A673 (cell line): ENCODE measurements at regions not wholly inside any gene's neighbourhood (a gene's known extent, or its start where the extent isn't known, plus 50 kb on each side); places are given as distances from the start of the nearest gene placed in this dataset.

Experiments used
- BruUV-seq: library from RNA; stranded (reverse); fragments of 400-500 nt; replicated peaks from 2 replicates; lab custom pipeline; 2021; lab: Mats Ljungman, UMichigan
- CTCF ChIA-PET: fragments of 300-600 bp; sonication (Branson Sonifier 250); formaldehyde crosslinking; loops from one replicate; lab custom pipeline; 2022; ENCODE audit warnings: antibody characterized with exemption; lab: Charles Lee
- POLR2A ChIA-PET: fragments of 300-600 bp; sonication (Branson Sonifier 250); formaldehyde crosslinking; loops from one replicate; lab custom pipeline; 2022; ENCODE audit warnings: antibody characterized with exemption; ENCODE audit not compliant: low non-redundant PET; lab: Charles Lee
- DNase-seq: peaks from one replicate; pipeline ENCODE4 v3.0.0-alpha.2; 2015; ENCODE audit warnings: low spot score
- H3K27ac ChIP-seq: fragments of 200-600 bp; sonication (generic); 2 replicates; pipeline ENCODE4 v1.5.1; 2016; ENCODE audit warnings: mixed run types, low read depth, mild to moderate bottlenecking, mixed read lengths, antibody characterized with exemption, low read length; ENCODE audit not compliant: poor library complexity, severe bottlenecking
- H3K27me3 ChIP-seq: fragments of 200-600 bp; sonication (generic); replicated peaks from 2 replicates; pipeline ENCODE4 v1.6.1; 2017; ENCODE audit warnings: mixed run types, low read depth, mild to moderate bottlenecking, mixed read lengths, antibody characterized with exemption, low read length; ENCODE audit not compliant: insufficient read depth, poor library complexity
- H3K36me3 ChIP-seq: fragments of 200-600 bp; sonication (generic); 2 replicates; pipeline ENCODE4 v1.6.1; 2016; ENCODE audit warnings: mixed run types, mild to moderate bottlenecking, mixed read lengths, antibody characterized with exemption, low read length; ENCODE audit not compliant: insufficient read depth, poor library complexity, severe bottlenecking
- H3K4me1 ChIP-seq: fragments of 200-600 bp; sonication (generic); 2 replicates; pipeline ENCODE4 v1.6.1; 2017; ENCODE audit warnings: mixed run types, mild to moderate bottlenecking, mixed read lengths, antibody characterized with exemption, low read length; ENCODE audit not compliant: insufficient read depth, poor library complexity, severe bottlenecking
- H3K4me3 ChIP-seq: fragments of 200-600 bp; sonication (generic); 2 replicates; pipeline ENCODE4 v1.5.1; 2016; ENCODE audit warnings: low read depth, mixed run types, mild to moderate bottlenecking, mixed read lengths, low read length; ENCODE audit not compliant: poor library complexity, severe bottlenecking
- H3K9me3 ChIP-seq: fragments of 200-600 bp; sonication (generic); 2 replicates; pipeline ENCODE4 v1.6.1; 2016; ENCODE audit warnings: mixed run types, low read depth, mild to moderate bottlenecking, mixed read lengths, antibody characterized with exemption, low read length; ENCODE audit not compliant: poor library complexity, severe bottlenecking
- EZH2 ChIP-seq: fragments of 200-600 bp; sonication (generic); IDR thresholded peaks from 2 replicates; pipeline ENCODE4 v1.6.1; 2017; ENCODE audit warnings: borderline replicate concordance, low read depth, mild to moderate bottlenecking, mixed read lengths, antibody characterized with exemption, low read length; ENCODE audit not compliant: poor library complexity, severe bottlenecking
- intact Hi-C: fragments of 100-400 bp; cut with micrococcal nuclease; formaldehyde crosslinking; loops from one replicate; pipeline ENCODE4 v1.10.0; 2022; ENCODE audit not compliant: unreplicated experiment
- TF ChIP-seq, protein P1 (sequence below): fragments of 300-800, 200-600 bp; sonication (generic); conservative IDR thresholded peaks from 2 replicates; pipeline ENCODE4 v1.5.1; 2017; ENCODE audit warnings: low read depth, mild to moderate bottlenecking, antibody characterized with exemption, low read length, moderate library complexity, mixed read lengths

DNA sequence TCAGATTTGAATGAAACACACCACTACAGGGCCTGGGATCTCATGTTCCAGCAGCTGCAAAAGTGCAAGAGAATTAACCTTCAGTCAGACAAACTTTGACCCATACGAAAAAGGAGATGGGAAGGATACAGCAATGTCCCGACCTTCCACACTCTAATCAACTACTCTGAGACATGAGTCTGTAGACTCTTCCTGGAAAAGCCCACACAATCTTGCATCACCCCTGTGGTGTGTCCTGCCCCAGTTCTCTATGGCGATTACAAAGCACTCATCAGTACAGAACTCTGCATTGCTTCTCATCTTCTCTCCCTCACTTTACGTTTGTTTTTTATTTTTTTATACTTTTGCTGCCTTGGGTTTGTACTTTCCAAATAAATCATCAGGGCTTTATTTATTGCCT is 241.0 kb upstream of the KIF2A start:
- Histone ChIP-seq H3K36me3 (no peaks in the 10 kb centered on the region), H3K9me3 (no peaks in the 10 kb centered on the region), H3K4me1 (no peaks in the 10 kb centered on the region), H3K27ac (no peak overlapping the region), H3K4me3 (no peak overlapping the region), H3K27me3 (no peaks in the 10 kb centered on the region)
- ChIA-PET CTCF (no interaction called here), POLR2A (no interaction called here)
- DNase-seq, result no peak
- TF ChIP-seq, protein P1, sequence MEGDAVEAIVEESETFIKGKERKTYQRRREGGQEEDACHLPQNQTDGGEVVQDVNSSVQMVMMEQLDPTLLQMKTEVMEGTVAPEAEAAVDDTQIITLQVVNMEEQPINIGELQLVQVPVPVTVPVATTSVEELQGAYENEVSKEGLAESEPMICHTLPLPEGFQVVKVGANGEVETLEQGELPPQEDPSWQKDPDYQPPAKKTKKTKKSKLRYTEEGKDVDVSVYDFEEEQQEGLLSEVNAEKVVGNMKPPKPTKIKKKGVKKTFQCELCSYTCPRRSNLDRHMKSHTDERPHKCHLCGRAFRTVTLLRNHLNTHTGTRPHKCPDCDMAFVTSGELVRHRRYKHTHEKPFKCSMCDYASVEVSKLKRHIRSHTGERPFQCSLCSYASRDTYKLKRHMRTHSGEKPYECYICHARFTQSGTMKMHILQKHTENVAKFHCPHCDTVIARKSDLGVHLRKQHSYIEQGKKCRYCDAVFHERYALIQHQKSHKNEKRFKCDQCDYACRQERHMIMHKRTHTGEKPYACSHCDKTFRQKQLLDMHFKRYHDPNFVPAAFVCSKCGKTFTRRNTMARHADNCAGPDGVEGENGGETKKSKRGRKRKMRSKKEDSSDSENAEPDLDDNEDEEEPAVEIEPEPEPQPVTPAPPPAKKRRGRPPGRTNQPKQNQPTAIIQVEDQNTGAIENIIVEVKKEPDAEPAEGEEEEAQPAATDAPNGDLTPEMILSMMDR, result no peak
- TF ChIP-seq EZH2, result no peak
- intact Hi-C loops, result no loop called here
- no TSS peak for BruUV-seq

DNA sequence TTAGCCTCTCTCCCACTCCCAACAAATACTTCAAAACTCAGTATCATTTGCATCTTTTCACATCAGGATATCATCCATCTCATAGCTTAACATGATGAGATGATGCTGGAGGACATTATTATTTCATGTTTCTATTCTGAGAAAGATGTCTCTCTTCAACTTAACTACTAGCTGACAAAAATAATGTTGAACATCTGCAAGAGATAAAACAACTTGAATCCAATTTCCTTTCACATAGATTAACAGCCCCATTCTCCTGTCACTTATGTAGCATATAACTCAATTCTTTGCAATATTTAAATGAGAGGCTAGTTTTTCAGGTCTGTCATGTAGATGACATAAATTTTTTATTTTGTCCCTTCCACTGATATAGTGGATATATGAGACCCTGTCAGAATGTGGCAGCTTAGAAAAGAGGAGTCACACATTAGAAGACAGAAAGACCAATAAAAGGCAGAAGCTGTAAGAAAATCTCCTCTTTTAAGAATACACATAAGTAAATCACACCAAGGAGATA is 239.2 kb upstream of the KIF2A start:
- CTCF ChIA-PET, result no interaction called here
- intact Hi-C loops, result no loop called here
- no peak for DNase-seq

DNA sequence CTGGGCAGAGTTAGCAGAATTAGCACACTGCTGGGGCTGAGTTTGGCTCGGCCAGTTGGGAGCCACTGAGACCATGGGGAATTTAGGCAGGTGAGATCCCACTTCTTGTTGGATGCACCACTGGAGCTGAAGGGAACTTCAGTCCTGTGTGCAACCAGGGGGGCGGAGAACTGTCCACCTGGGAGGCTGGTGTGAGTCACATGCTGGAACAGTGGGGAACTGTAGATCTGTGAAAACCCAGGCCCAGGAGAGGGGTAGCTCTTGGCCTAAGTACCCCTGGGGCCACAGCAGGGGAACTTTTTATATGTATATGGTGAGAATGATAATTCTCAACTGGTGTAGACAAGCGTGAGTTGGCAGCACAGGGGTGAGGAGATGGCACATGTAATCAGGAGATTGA is 237.5 kb upstream of the KIF2A start:
- no peaks in the 10 kb centered on the region for H3K9me3 ChIP-seq
- CTCF ChIA-PET, result interaction anchor here (0.6 kb wide), 1 partner anchor 389 kb away, joined by 3 read pairs; no protein-coding TSS in a partner anchor
- DNase-seq, result no peak
- BruUV-seq, result no TSS peak
- no peaks in the 10 kb centered on the region for H3K27me3 ChIP-seq
- no peaks in the 10 kb centered on the region for H3K36me3 ChIP-seq
- no peak overlapping the region for H3K27ac ChIP-seq
- intact Hi-C loops, result no loop called here
- TF ChIP-seq, protein P1, result no peak
- no peak for TF ChIP-seq EZH2
- H3K4me3 ChIP-seq, result no peak overlapping the region
- POLR2A ChIA-PET, result no interaction called here
- H3K4me1 ChIP-seq, result no peaks in the 10 kb centered on the region

More for the DNA sequence above, 239.2 kb upstream of the KIF2A start:
- POLR2A ChIA-PET, result interaction anchor here (0.6 kb wide), 1 partner anchor 19 kb away, joined by 3 read pairs; no protein-coding TSS in a partner anchor
- Histone ChIP-seq H3K27ac (no peak overlapping the region), H3K4me3 (no peak overlapping the region), H3K4me1 (no peaks in the 10 kb centered on the region), H3K36me3 (no peaks in the 10 kb centered on the region), H3K9me3 (no peaks in the 10 kb centered on the region), H3K27me3 (no peaks in the 10 kb centered on the region)
- TF ChIP-seq, protein P1, result no peak
- TF ChIP-seq EZH2, result no peak
- BruUV-seq, result no TSS peak
